ENCODE measurements at regions not wholly inside any gene's neighbourhood (a gene's known extent, or its start where the extent isn't known, plus 50 kb on each side); places are given as distances from the start of the nearest gene placed in this dataset.
A peak's percentile ranks its signal among the peaks of the same experiment; 100 is the strongest.

- H3K79me2 ChIP-seq (ENCODE audit: insufficient read depth, low read length) = no peaks in the 10 kb centered on the region
- TF ChIP-seq, protein P1, sequence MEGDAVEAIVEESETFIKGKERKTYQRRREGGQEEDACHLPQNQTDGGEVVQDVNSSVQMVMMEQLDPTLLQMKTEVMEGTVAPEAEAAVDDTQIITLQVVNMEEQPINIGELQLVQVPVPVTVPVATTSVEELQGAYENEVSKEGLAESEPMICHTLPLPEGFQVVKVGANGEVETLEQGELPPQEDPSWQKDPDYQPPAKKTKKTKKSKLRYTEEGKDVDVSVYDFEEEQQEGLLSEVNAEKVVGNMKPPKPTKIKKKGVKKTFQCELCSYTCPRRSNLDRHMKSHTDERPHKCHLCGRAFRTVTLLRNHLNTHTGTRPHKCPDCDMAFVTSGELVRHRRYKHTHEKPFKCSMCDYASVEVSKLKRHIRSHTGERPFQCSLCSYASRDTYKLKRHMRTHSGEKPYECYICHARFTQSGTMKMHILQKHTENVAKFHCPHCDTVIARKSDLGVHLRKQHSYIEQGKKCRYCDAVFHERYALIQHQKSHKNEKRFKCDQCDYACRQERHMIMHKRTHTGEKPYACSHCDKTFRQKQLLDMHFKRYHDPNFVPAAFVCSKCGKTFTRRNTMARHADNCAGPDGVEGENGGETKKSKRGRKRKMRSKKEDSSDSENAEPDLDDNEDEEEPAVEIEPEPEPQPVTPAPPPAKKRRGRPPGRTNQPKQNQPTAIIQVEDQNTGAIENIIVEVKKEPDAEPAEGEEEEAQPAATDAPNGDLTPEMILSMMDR (conservative IDR thresholded peaks at IDR 0.05) = no peak
- H3K79me1 ChIP-seq (ENCODE audit: insufficient read depth, low read depth, low read length, poor library complexity, severe bottlenecking) = no peaks in the 10 kb centered on the region
- no peak overlapping the region for H3K18ac ChIP-seq (ENCODE audit: insufficient read length, low read depth, low read length)
- no peak overlapping the region for H3K4ac ChIP-seq (ENCODE audit: low read depth, low read length)
- H3T11ph ChIP-seq (ENCODE audit: low read length) = no peak overlapping the region
- H3K9ac ChIP-seq (ENCODE audit: extremely low read depth, insufficient read length, low read length) = no peak overlapping the region
- no peak overlapping the region for H2BK120ac ChIP-seq (ENCODE audit: low read depth, low read length, poor library complexity, severe bottlenecking)
- H4K91ac ChIP-seq (ENCODE audit: insufficient read length, low read depth, low read length) = no peak overlapping the region
- no peak overlapping the region for H2BK15ac ChIP-seq (ENCODE audit: low read depth, low read length)
- H3K14ac ChIP-seq (ENCODE audit: insufficient read depth, low read length) = no peak overlapping the region
- no CpG with 5 or more reads among the region's 2 CpGs for WGBS (ENCODE audit: extremely low coverage, insufficient read length, low lambda C conversion rate)
- peaks cover 6% of the 10 kb centered on the region; the same call in 1 of the 2 replicates for H3K4me1 ChIP-seq (ENCODE audit: insufficient read depth, low read length)
- H4K8ac ChIP-seq (replicated peaks; ENCODE audit: insufficient read length, low read depth, low read length) = no peak overlapping the region
- H3K27me3 ChIP-seq (ENCODE audit: insufficient read depth, low read length) = no peaks in the 10 kb centered on the region
- Mint-ChIP-seq H3K27me3 (ENCODE audit: low read depth) (no peaks in the 10 kb centered on the region), H3K4me3 (no peak overlapping the region), H3K36me3 (ENCODE audit: insufficient read depth in 1 of 3, low read depth in 3 of 3) (peaks cover 15 to 28% (median 20%) of the 10 kb centered on the region in 3 experiments), H3K27ac (peak overlapping the region in 1 of 3 experiments; percentile 62; a peak in 1 of 7 replicates), H3K4me1 (peaks cover 48 to 50% of the 10 kb centered on the region in 2 experiments), H3K9me3 (peaks cover 18% of the 10 kb centered on the region in 2 experiments)
- no peak overlapping the region for H3K4me2 ChIP-seq (ENCODE audit: insufficient read depth, insufficient read length, low read length)
- H2AFZ ChIP-seq (ENCODE audit: low read length) = no peak overlapping the region
- no peaks in the 10 kb centered on the region for H4K20me1 ChIP-seq (ENCODE audit: control insufficient read depth, insufficient read depth, insufficient read length)
- no peak overlapping the region for H3K27ac ChIP-seq (ENCODE audit: insufficient read length, low read depth, low read length)
- H3K23ac ChIP-seq (ENCODE audit: insufficient read length, low read depth, low read length) = no peak overlapping the region
- H3K9me3 ChIP-seq (ENCODE audit: control insufficient read depth, low read depth, low read length) = no peaks in the 10 kb centered on the region
- no peak overlapping the region for H2BK20ac ChIP-seq (ENCODE audit: low read depth, low read length, poor library complexity, severe bottlenecking)
- no peak overlapping the region for H2AK5ac ChIP-seq (ENCODE audit: insufficient read length, low read length)
- H4K5ac ChIP-seq (ENCODE audit: insufficient read length, low read depth, low read length) = no peak overlapping the region
- H3K23me2 ChIP-seq (ENCODE audit: insufficient read length, low read depth, low read length, poor library complexity, severe bottlenecking) = no peaks in the 10 kb centered on the region
- DNase-seq = no peak
- H3K56ac ChIP-seq (ENCODE audit: insufficient read length, low read depth, low read length) = no peak overlapping the region
- H2BK12ac ChIP-seq (ENCODE audit: insufficient read length, low read depth, low read length) = no peak overlapping the region
- no peak overlapping the region for H2BK5ac ChIP-seq (ENCODE audit: insufficient read length, low read length)
Measured at GRCh38 chr13:50377726-50378270, 362.6 kb downstream of the KCNRG start.

All from H9 (cell line).